ENCODE measurements at regions not wholly inside any gene's neighbourhood (a gene's known extent, or its start where the extent isn't known, plus 50 kb on each side); places are given as distances from the start of the nearest gene placed in this dataset.

DNA sequence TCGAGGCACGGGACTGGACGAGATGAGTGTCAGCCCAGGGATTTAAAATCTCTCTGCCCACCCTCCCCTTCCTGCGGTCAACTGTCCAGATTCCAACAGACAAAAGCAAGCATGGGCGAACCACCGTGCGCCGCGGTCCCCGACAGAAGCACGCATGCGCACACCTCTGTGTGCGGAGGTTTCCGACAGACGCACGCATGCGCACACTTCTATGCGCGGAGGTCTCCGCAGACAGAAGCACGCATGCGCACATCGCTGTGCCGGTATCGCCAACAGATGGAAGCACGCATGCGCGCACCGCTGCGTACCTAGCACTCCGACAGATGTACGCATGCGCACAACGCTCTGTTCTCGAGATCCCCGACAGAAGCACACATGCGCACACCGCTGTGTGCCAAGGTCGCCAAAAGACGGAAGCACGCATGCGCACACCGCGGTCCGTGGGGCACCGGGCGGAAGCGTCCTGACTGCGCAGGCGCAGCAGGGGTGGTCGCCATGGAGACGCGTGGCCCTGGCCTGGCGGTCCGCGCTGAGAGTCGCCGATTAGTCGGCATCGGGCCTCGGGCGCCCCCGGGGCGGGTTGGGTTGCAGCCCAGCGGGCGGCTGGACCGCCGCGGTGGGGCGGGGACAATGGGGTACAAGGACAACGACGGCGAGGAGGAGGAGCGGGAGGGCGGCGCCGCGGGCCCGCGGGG is 57.4 kb upstream of the RPH3AL start (continued):
- no peak for TF ChIP-seq ZNF746 (CRISPR knock-in tag; IDR thresholded peaks at IDR 0.05)
- TF ChIP-seq YEATS2 (CRISPR knock-in tag; IDR thresholded peaks at IDR 0.05; ENCODE audit: borderline replicate concordance): no peak; the same call in 1 of the 2 replicates
- no peak for TF ChIP-seq RARA (CRISPR knock-in tag; IDR thresholded peaks at IDR 0.05)
- TF ChIP-seq, protein P1, sequence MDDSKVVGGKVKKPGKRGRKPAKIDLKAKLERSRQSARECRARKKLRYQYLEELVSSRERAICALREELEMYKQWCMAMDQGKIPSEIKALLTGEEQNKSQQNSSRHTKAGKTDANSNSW (CRISPR knock-in tag; IDR thresholded peaks at IDR 0.05; ENCODE audit: borderline replicate concordance): no peak; the same call in 1 of the 2 replicates
- TF ChIP-seq, protein P2, sequence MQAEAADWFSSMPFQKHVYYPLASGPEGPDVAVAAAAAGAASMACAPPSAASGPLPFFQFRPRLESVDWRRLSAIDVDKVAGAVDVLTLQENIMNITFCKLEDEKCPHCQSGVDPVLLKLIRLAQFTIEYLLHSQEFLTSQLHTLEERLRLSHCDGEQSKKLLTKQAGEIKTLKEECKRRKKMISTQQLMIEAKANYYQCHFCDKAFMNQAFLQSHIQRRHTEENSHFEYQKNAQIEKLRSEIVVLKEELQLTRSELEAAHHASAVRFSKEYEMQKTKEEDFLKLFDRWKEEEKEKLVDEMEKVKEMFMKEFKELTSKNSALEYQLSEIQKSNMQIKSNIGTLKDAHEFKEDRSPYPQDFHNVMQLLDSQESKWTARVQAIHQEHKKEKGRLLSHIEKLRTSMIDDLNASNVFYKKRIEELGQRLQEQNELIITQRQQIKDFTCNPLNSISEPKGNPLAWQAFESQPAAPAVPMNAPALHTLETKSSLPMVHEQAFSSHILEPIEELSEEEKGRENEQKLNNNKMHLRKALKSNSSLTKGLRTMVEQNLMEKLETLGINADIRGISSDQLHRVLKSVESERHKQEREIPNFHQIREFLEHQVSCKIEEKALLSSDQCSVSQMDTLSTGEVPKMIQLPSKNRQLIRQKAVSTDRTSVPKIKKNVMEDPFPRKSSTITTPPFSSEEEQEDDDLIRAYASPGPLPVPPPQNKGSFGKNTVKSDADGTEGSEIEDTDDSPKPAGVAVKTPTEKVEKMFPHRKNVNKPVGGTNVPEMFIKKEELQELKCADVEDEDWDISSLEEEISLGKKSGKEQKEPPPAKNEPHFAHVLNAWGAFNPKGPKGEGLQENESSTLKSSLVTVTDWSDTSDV (CRISPR knock-in tag; IDR thresholded peaks at IDR 0.05): no peak
- TF ChIP-seq, protein P3, sequence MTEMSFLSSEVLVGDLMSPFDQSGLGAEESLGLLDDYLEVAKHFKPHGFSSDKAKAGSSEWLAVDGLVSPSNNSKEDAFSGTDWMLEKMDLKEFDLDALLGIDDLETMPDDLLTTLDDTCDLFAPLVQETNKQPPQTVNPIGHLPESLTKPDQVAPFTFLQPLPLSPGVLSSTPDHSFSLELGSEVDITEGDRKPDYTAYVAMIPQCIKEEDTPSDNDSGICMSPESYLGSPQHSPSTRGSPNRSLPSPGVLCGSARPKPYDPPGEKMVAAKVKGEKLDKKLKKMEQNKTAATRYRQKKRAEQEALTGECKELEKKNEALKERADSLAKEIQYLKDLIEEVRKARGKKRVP (CRISPR knock-in tag; IDR thresholded peaks at IDR 0.05): no peak
- TF ChIP-seq, protein P4, sequence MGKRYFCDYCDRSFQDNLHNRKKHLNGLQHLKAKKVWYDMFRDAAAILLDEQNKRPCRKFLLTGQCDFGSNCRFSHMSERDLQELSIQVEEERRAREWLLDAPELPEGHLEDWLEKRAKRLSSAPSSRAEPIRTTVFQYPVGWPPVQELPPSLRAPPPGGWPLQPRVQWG (CRISPR knock-in tag; IDR thresholded peaks at IDR 0.05; ENCODE audit: borderline replicate concordance, low read depth): no peak
- TF ChIP-seq ZBTB42 (CRISPR knock-in tag; IDR thresholded peaks at IDR 0.05): no peak
- TF ChIP-seq ZFP62 (CRISPR knock-in tag; IDR thresholded peaks at IDR 0.05): no peak
- TF ChIP-seq ZNF446 (CRISPR knock-in tag; IDR thresholded peaks at IDR 0.05): no peak
- no peak for TF ChIP-seq ZNF264 (CRISPR knock-in tag; IDR thresholded peaks at IDR 0.05)
- no peak for TF ChIP-seq ZNF674 (CRISPR knock-in tag; IDR thresholded peaks at IDR 0.05; ENCODE audit: low read depth)
- 0 out of 2 replicates have a peak, but pooled peaks have one; percentile 49 for TF ChIP-seq ZNF614 (CRISPR knock-in tag; IDR thresholded peaks at IDR 0.05; ENCODE audit: borderline replicate concordance)
- no peak for TF ChIP-seq SMARCC2 (IDR thresholded peaks at IDR 0.05)
- TF ChIP-seq ZNF652 (CRISPR knock-in tag; IDR thresholded peaks at IDR 0.05; ENCODE audit: borderline replicate concordance, low read depth): no peak
- TF ChIP-seq POLR2A (IDR thresholded peaks at IDR 0.05; ENCODE audit: insufficient read depth in 1 of 2, low read depth in 2 of 2, low read length in 2 of 2): peak; percentile 33 to 61; a peak in 3 of 4 replicates
- TF ChIP-seq, protein P5, sequence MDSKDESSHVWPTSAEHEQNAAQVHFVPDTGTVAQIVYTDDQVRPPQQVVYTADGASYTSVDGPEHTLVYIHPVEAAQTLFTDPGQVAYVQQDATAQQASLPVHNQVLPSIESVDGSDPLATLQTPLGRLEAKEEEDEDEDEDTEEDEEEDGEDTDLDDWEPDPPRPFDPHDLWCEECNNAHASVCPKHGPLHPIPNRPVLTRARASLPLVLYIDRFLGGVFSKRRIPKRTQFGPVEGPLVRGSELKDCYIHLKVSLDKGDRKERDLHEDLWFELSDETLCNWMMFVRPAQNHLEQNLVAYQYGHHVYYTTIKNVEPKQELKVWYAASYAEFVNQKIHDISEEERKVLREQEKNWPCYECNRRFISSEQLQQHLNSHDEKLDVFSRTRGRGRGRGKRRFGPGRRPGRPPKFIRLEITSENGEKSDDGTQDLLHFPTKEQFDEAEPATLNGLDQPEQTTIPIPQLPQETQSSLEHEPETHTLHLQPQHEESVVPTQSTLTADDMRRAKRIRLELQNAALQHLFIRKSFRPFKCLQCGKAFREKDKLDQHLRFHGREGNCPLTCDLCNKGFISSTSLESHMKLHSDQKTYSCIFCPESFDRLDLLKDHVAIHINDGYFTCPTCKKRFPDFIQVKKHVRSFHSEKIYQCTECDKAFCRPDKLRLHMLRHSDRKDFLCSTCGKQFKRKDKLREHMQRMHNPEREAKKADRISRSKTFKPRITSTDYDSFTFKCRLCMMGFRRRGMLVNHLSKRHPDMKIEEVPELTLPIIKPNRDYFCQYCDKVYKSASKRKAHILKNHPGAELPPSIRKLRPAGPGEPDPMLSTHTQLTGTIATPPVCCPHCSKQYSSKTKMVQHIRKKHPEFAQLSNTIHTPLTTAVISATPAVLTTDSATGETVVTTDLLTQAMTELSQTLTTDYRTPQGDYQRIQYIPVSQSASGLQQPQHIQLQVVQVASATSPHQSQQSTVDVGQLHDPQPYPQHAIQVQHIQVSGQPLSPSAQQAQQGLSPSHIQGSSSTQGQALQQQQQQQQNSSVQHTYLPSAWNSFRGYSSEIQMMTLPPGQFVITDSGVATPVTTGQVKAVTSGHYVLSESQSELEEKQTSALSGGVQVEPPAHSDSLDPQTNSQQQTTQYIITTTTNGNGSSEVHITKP (CRISPR knock-in tag; IDR thresholded peaks at IDR 0.05; ENCODE audit: low read depth): no peak; the same call in 1 of the 2 replicates
- no peak; the same call in 1 of the 2 replicates for TF ChIP-seq NFKB2 (CRISPR knock-in tag; IDR thresholded peaks at IDR 0.05; ENCODE audit: borderline replicate concordance)
- TF ChIP-seq ZNF326 (CRISPR knock-in tag; IDR thresholded peaks at IDR 0.05; ENCODE audit: borderline replicate concordance): no peak
- no peak for TF ChIP-seq NFIC (IDR thresholded peaks at IDR 0.05; ENCODE audit: low read length)
- TF ChIP-seq ZNF383 (CRISPR knock-in tag; IDR thresholded peaks at IDR 0.05; ENCODE audit: borderline replicate concordance): no peak
- no peak for TF ChIP-seq MBD4 (IDR thresholded peaks at IDR 0.05; ENCODE audit: borderline replicate concordance, low read length)
- TF ChIP-seq SP140L (CRISPR knock-in tag; IDR thresholded peaks at IDR 0.05; ENCODE audit: borderline replicate concordance): no peak
- peak; percentile 84 for TF ChIP-seq RBFOX2 (IDR thresholded peaks at IDR 0.05; ENCODE audit: low read depth, low read length)

All from HepG2 (cell line).